Activated CD4-positive, alpha-beta T cell treated with anti-CD3 and anti-CD28 coated beads, Interleukin-2, Interleukin-6, amounts not matched to agents 100 ng/mL and 50 ng/mL, durations not matched to agents 16 hours and 8 hours (primary cell): ENCODE measurements at regions not wholly inside any gene's neighbourhood (a gene's known extent, or its start where the extent isn't known, plus 50 kb on each side); places are given as distances from the start of the nearest gene placed in this dataset.
"Not testable (repeated sequence)": the region's sequence is repeated elsewhere in the genome, so short reads cannot be mapped to it uniquely, and the experiment has no call there.

ENCODE experiments used
- DNase-seq: peaks from one replicate; pipeline ENCODE4 v3.0.0-alpha.2; 2020

GRCh38 chr13:33418224-33418953 lies 132.8 kb upstream of the STARD13 start:
- not testable (repeated sequence) for DNase-seq

GRCh38 chr13:33420117-33420516 lies 134.6 kb upstream of the STARD13 start:
- DNase-seq, result not testable (repeated sequence)

- no peak for DNase-seq
Measured at GRCh38 chr13:33426131-33426530, 140.6 kb upstream of the STARD13 start.

GRCh38 chr13:33433316-33433715 lies 147.8 kb upstream of the STARD13 start:
- no peak for DNase-seq

- no peak for DNase-seq
Measured at GRCh38 chr13:33434676-33435075, 149.1 kb upstream of the STARD13 start.

GRCh38 chr13:33435207-33435606 lies 149.7 kb upstream of the STARD13 start:
- no peak for DNase-seq

- no peak for DNase-seq
Measured at GRCh38 chr13:33438918-33439317, 153.4 kb upstream of the STARD13 start.

GRCh38 chr13:33441015-33441414 lies 155.5 kb upstream of the STARD13 start:
- DNase-seq, result no peak

GRCh38 chr13:33445024-33445423 lies 159.5 kb upstream of the STARD13 start:
- no peak for DNase-seq

- no peak for DNase-seq
Measured at GRCh38 chr13:33445476-33445875, 159.9 kb upstream of the STARD13 start.

- no peak for DNase-seq
Measured at GRCh38 chr13:33446821-33447725, 161.5 kb upstream of the STARD13 start.

GRCh38 chr13:33448889-33449288 lies 163.3 kb upstream of the STARD13 start:
- no peak for DNase-seq

- DNase-seq, result no peak
Measured at GRCh38 chr13:33450956-33451709, 165.6 kb upstream of the STARD13 start.

- no peak for DNase-seq
Measured at GRCh38 chr13:33452873-33453517, 167.4 kb upstream of the STARD13 start.

GRCh38 chr13:33453936-33454335 lies 168.4 kb upstream of the STARD13 start:
- DNase-seq, result no peak

GRCh38 chr13:33454844-33455705 lies 169.5 kb upstream of the STARD13 start:
- no peak for DNase-seq

- no peak for DNase-seq
Measured at GRCh38 chr13:33459702-33460101, 174.1 kb upstream of the STARD13 start.

- DNase-seq, result no peak
Measured at GRCh38 chr13:33462109-33462508, 176.6 kb upstream of the STARD13 start.

GRCh38 chr13:33464345-33464744 lies 178.8 kb upstream of the STARD13 start:
- no peak for DNase-seq

- no peak for DNase-seq
Measured at GRCh38 chr13:33466262-33466661, 180.7 kb upstream of the STARD13 start.

- DNase-seq, result no peak
Measured at GRCh38 chr13:33467556-33467955, 182.0 kb upstream of the STARD13 start.

GRCh38 chr13:33471204-33471603 lies 185.6 kb upstream of the STARD13 start:
- no peak for DNase-seq
